ENCODE measurements at regions not wholly inside any gene's neighbourhood (a gene's known extent, or its start where the extent isn't known, plus 50 kb on each side); places are given as distances from the start of the nearest gene placed in this dataset.

- Histone ChIP-seq H3K9me3 (no peaks in the 10 kb centered on the region), H3K4me1 (no peaks in the 10 kb centered on the region), H3K4me3 (no peak overlapping the region), H3K27ac (no peak overlapping the region), H3K36me3 (no peaks in the 10 kb centered on the region), H3K27me3 (no peaks in the 10 kb centered on the region)
- intact Hi-C loops (cut with DNase I; ENCODE audit: low total_unique reads) (no loop called here), in situ Hi-C loops (cut with MboI; ENCODE audit: low pct_ligation_motif_present in 1 of 4, low pct_unique_long_range_greater_than_20kb in 1 of 4, low sequenced_read_pairs in 3 of 4) (loop anchor here in 3 of 4 donors (10.0 to 25.0 kb wide), 3 partner anchors 208 to 292 kb away; partner anchors contain the start of gene ARL4C (in 3 of the 3))
- no peak for DNase-seq
- no peak for TF ChIP-seq POLR2A (IDR thresholded peaks at IDR 0.05)
- no peak for TF ChIP-seq EP300 (IDR thresholded peaks at IDR 0.05; ENCODE audit: low read depth)
- TF ChIP-seq POLR2AphosphoS5 (IDR thresholded peaks at IDR 0.05) = no peak
- no peak for TF ChIP-seq CTCF (IDR thresholded peaks at IDR 0.05)
- 80% methylated on average over 3 of the region's 3 CpGs; no CpG with 5 or more reads in 1 of the 2 donors for WGBS, 2 donors (ENCODE audit: low coverage in 1 of 2)
These were observed 217.2 kb downstream of the ARL4C start for GRCh38 chr2:234279637-234280036.

- in situ Hi-C loops (cut with MboI; ENCODE audit: low pct_ligation_motif_present in 1 of 4, low pct_unique_long_range_greater_than_20kb in 1 of 4, low sequenced_read_pairs in 3 of 4) = loop anchor here in 2 of 4 donors (25.0 kb wide), 2 partner anchors 209 to 291 kb away; partner anchors contain the start of gene ARL4C (in 1 of the 2)
- DNase-seq = no peak
- TF ChIP-seq POLR2A (IDR thresholded peaks at IDR 0.05) (no peak), CTCF (IDR thresholded peaks at IDR 0.05) (no peak), EP300 (IDR thresholded peaks at IDR 0.05; ENCODE audit: low read depth) (no peak), POLR2AphosphoS5 (IDR thresholded peaks at IDR 0.05) (no peak)
- H3K4me3 ChIP-seq = no peak overlapping the region
- H3K36me3 ChIP-seq = no peaks in the 10 kb centered on the region
- intact Hi-C loops (cut with DNase I; ENCODE audit: low total_unique reads) = no loop called here
- H3K27ac ChIP-seq = no peak overlapping the region
- no peaks in the 10 kb centered on the region for H3K4me1 ChIP-seq
- WGBS, 2 donors (ENCODE audit: low coverage in 1 of 2) = 78 to 87% methylated on average over 4 to 7 of the region's 7 CpGs
- no peaks in the 10 kb centered on the region for H3K27me3 ChIP-seq
- no peaks in the 10 kb centered on the region for H3K9me3 ChIP-seq
These were observed 218.2 kb downstream of the ARL4C start for GRCh38 chr2:234278556-234279255.

GRCh38 chr2:234275515-234275914 lies 221.4 kb downstream of the ARL4C start:
- Histone ChIP-seq H3K4me3 (no peak overlapping the region), H3K36me3 (no peaks in the 10 kb centered on the region), H3K27ac (no peak overlapping the region), H3K27me3 (no peaks in the 10 kb centered on the region), H3K9me3 (no peaks in the 10 kb centered on the region), H3K4me1 (no peaks in the 10 kb centered on the region)
- no peak for TF ChIP-seq CTCF (IDR thresholded peaks at IDR 0.05)
- no peak for TF ChIP-seq EP300 (IDR thresholded peaks at IDR 0.05; ENCODE audit: low read depth)
- TF ChIP-seq POLR2AphosphoS5 (IDR thresholded peaks at IDR 0.05) = no peak
- TF ChIP-seq POLR2A (IDR thresholded peaks at IDR 0.05) = no peak
- in situ Hi-C loops (cut with MboI; ENCODE audit: low pct_ligation_motif_present in 1 of 4, low pct_unique_long_range_greater_than_20kb in 1 of 4, low sequenced_read_pairs in 3 of 4) = loop anchor here in 2 of 4 donors (25.0 kb wide), 2 partner anchors 212 to 288 kb away; partner anchors contain the start of gene ARL4C (in 1 of the 2)
- no peak for DNase-seq
- 33 to 58% methylated on average over 1 to 2 of the region's 2 CpGs for WGBS, 2 donors (ENCODE audit: low coverage in 1 of 2)
- intact Hi-C loops (cut with DNase I; ENCODE audit: low total_unique reads) = no loop called here

GRCh38 chr2:234273887-234274584 lies 222.8 kb downstream of the ARL4C start:
- in situ Hi-C loops (cut with MboI; ENCODE audit: low pct_ligation_motif_present in 1 of 4, low pct_unique_long_range_greater_than_20kb in 1 of 4, low sequenced_read_pairs in 3 of 4) = loop anchor here in 1 of 4 donors (25.0 kb wide), 1 partner anchor 137 kb away; no protein-coding TSS in a partner anchor
- intact Hi-C loops (cut with DNase I; ENCODE audit: low total_unique reads) = no loop called here

More at GRCh38 chr2:234273887-234274584, 222.8 kb downstream of the ARL4C start:
- H3K36me3 ChIP-seq = no peaks in the 10 kb centered on the region
- H3K27me3 ChIP-seq = no peaks in the 10 kb centered on the region
- no peak overlapping the region for H3K4me3 ChIP-seq
- TF ChIP-seq CTCF (IDR thresholded peaks at IDR 0.05) (no peak), POLR2AphosphoS5 (IDR thresholded peaks at IDR 0.05) (no peak), EP300 (IDR thresholded peaks at IDR 0.05; ENCODE audit: low read depth) (no peak), POLR2A (IDR thresholded peaks at IDR 0.05) (no peak)
- H3K9me3 ChIP-seq = no peaks in the 10 kb centered on the region
- no peak for DNase-seq
- 73 to 74% methylated on average over 5 to 9 of the region's 9 CpGs for WGBS, 2 donors (ENCODE audit: low coverage in 1 of 2)
- peaks cover 0 to 10% (median 0%) of the 10 kb centered on the region in 4 donors for H3K4me1 ChIP-seq
- H3K27ac ChIP-seq = no peak overlapping the region

All from transverse colon (tissue), 4 donors.